Activated CD8-positive, alpha-beta memory T cell treated with anti-CD3 and anti-CD28 coated beads, Interleukin-2, amount 50 U/mL, for 24 hours (primary cell): ENCODE measurements at regions not wholly inside any gene's neighbourhood (a gene's known extent, or its start where the extent isn't known, plus 50 kb on each side); places are given as distances from the start of the nearest gene placed in this dataset.
"Not testable (repeated sequence)": the region's sequence is repeated elsewhere in the genome, so short reads cannot be mapped to it uniquely, and the experiment has no call there.

Source experiments
- DNase-seq: peaks from one replicate; pipeline ENCODE4 v3.0.0-alpha.2; 2020; ENCODE audit errors: extremely low read depth

GRCh38 chr3:71968544-71968943, 183.6 kb upstream of the PROK2 start:
- DNase-seq, result no peak

GRCh38 chr3:71966185-71966584, 181.2 kb upstream of the PROK2 start:
- DNase-seq, result no peak

GRCh38 chr3:71964170-71964569, 179.2 kb upstream of the PROK2 start:
- DNase-seq, result no peak

- no peak for DNase-seq
Observed at GRCh38 chr3:71962561-71963240, 177.8 kb upstream of the PROK2 start.

GRCh38 chr3:71961891-71962290, 176.9 kb upstream of the PROK2 start:
- DNase-seq, result no peak

- DNase-seq, result no peak
Observed at GRCh38 chr3:71961378-71961777, 176.4 kb upstream of the PROK2 start.

- DNase-seq, result no peak
Observed at GRCh38 chr3:71958533-71958932, 173.6 kb upstream of the PROK2 start.

GRCh38 chr3:71956716-71957115, 171.8 kb upstream of the PROK2 start:
- DNase-seq, result no peak

- no peak for DNase-seq
Observed at GRCh38 chr3:71956069-71956340, 171.1 kb upstream of the PROK2 start.

- no peak for DNase-seq
Observed at GRCh38 chr3:71955240-71956068, 170.5 kb upstream of the PROK2 start.

GRCh38 chr3:71951842-71952241, 166.9 kb upstream of the PROK2 start:
- no peak for DNase-seq

GRCh38 chr3:71951361-71951760, 166.4 kb upstream of the PROK2 start:
- no peak for DNase-seq

- no peak for DNase-seq
Observed at GRCh38 chr3:71949442-71949841, 164.5 kb upstream of the PROK2 start.

- no peak for DNase-seq
Observed at GRCh38 chr3:71944482-71945065, 159.6 kb upstream of the PROK2 start.

- no peak for DNase-seq
Observed at GRCh38 chr3:71942432-71943187, 157.7 kb upstream of the PROK2 start.

GRCh38 chr3:71940486-71940885, 155.5 kb upstream of the PROK2 start:
- no peak for DNase-seq

- DNase-seq, result not testable (repeated sequence)
Observed at GRCh38 chr3:71938081-71938480, 153.1 kb upstream of the PROK2 start.

GRCh38 chr3:71936681-71937080, 151.7 kb upstream of the PROK2 start:
- no peak for DNase-seq

GRCh38 chr3:71934520-71935270, 149.7 kb upstream of the PROK2 start:
- DNase-seq, result no peak

GRCh38 chr3:71931922-71932321, 147.0 kb upstream of the PROK2 start:
- DNase-seq, result no peak

- no peak for DNase-seq
Observed at GRCh38 chr3:71930056-71930991, 145.4 kb upstream of the PROK2 start.
